ENCODE measurements at regions not wholly inside any gene's neighbourhood (a gene's known extent, or its start where the extent isn't known, plus 50 kb on each side); places are given as distances from the start of the nearest gene placed in this dataset.
A peak's percentile ranks its signal among the peaks of the same experiment; 100 is the strongest.

DNA sequence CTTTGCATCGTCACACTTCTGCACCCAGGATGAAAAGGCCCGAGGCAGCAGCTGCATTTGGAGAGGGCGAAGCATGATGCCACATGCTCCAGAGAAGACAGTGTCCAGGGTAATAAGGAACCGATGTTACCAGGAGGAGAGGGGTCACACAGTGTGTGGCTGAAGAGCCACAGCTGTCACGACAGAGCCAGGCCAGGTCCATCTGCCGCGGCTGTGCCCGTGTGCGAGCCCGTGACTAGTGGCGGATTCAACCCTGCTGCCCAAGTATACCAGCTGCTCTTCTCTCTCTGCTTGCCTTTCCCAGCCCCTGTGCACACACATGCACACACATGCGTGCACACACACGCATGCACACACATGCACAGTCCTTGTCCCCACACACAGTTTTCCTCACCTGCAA lies 1432.5 kb downstream of the BRD1 start:
- no peak for DNase-seq (ENCODE audit: low spot score)

DNA sequence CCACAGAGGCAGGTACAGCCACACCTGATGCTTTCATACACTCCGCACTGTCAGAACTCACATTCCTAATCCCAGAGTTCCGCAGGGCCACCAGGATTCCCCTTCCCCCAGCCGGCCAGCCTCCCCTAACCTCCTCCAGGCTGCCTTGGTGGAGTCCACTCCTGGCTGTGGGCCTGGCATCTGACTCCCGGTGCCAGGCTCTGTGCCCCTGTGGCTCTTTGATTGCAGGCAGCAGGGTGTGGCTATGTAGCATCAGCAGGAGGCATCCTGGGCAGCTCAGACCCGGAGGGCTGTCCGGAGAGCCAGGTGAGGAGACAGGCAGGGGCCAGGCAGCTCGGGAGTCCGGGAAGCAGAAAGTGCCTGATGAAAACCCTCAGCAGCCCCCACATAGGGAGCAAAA lies 1432.9 kb downstream of the BRD1 start:
- DNase-seq (ENCODE audit: low spot score), result no peak

DNA sequence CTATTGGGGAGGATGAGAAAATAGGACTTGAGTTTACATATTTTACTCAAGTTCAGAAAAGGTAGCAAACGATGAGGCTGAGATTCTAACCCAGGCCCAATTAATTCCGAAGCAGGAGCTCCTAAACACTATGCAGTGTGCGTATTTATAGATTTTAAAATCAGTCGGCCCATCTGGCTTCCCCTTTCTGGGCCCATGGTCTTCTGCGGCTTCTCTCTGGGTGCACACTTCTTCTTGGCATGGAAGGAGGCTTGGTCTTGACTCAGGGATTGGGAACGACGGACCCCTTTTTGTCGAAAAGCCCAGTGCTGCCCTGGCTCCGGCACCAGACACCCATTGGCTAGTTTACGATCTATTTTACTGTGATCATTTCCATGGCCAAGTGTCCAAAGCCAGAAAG lies 1433.8 kb downstream of the BRD1 start:
- DNase-seq (ENCODE audit: low spot score), result no peak

DNA sequence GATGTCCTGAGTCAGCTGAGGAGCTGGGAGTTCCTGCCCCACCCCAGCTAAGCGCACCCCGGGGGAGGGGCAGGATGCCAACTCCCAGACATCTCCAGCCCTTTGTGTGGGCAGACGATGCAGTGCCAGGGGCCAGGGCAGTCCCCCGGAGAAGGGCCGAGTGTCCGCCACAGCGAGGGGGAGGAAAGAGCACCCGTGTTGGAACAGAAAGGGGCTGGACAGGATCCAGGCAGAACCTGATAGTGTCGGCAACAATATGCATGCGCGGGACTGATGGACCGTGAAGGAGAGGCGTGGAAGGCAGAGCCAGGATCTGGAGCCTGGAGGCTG lies 1434.7 kb downstream of the BRD1 start:
- no peak for DNase-seq (ENCODE audit: low spot score)

DNA sequence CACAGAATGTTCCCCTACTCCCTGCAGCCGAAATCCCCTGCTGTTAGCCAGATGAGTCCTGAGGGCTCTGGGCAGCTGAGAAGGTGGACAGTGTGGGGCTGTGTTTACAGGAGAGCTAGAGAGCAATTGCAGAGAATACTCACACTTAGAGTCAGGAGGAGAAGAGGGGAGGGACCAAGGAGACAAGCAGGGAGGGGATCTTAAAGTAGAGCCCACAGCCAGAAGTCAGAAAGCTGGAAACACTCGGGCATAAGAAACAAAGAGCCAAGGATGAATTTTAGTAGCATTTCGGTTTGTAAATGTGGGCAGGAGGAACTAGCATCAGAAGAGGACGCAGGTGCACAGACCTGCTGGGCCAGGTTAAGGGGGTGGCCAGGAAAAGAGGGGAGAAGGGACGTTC lies 1435.9 kb downstream of the BRD1 start:
- DNase-seq (ENCODE audit: low spot score), result no peak

DNA sequence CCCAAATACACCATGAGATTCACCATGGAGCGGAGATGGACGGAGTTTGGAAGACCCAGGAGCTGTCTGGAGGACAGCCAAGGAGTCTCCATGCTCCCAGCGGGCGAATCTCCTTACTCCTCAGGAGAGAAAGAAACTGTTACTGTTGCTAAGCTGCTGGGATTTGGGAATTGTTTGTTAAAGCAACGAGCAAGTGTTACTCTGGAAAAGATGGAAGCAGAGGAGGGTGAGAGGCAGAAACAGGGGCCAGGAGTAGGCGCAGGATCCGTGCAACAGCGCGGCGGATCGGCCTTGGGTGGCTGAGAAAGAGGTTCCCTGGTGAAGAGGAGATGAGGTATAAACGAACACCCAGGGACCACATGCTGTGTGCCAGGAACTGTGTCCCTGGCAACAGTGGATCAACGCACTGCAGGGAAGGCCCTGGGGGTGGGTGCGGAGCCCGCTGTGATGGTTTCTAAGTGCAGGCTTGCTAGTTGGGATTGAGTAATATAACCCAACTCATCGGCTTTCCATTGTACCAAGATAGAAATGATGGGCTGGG lies 1436.4 kb downstream of the BRD1 start:
- DNase-seq (ENCODE audit: low spot score), result no peak

DNA sequence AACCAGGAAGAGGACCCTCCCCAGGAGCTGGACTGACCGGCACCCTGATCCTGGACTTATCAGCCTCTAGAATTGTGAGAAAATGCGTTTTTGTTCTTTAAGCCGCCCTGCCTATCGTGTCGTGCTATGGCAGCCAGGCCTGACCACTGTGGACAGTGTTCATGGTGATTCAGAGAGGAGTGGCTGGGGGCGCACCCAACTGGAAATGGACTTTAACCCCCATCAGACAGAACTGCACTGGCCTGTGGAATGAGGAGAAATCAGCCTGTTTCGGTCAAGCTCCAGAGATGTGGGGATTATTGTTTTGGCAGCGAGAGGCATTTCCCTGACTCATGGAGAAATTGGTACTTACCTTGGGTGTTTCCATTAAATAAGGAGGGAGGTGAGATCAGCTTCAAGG lies 1437.8 kb downstream of the BRD1 start:
- no peak for DNase-seq (ENCODE audit: low spot score)

DNA sequence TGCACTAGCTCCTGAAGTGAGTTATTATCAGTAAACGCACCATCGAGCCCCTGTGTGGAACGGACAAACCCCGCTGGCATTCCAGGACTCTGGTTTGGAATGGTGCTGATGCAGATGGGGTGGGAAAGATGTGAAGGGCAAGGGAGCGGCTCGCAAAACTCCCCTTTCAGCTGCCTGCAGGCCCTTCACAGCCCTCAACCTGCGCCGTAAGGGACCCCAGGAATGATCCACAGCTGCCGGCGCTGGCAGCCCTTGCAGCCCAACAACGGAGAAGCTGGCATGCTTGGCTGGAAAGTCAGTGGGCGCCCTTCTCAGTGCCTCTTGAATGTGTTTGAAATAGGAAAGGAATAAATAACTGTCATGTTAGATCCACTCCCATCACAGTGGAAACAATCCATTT lies 1445.5 kb downstream of the BRD1 start:
- DNase-seq (ENCODE audit: low spot score), result no peak

DNA sequence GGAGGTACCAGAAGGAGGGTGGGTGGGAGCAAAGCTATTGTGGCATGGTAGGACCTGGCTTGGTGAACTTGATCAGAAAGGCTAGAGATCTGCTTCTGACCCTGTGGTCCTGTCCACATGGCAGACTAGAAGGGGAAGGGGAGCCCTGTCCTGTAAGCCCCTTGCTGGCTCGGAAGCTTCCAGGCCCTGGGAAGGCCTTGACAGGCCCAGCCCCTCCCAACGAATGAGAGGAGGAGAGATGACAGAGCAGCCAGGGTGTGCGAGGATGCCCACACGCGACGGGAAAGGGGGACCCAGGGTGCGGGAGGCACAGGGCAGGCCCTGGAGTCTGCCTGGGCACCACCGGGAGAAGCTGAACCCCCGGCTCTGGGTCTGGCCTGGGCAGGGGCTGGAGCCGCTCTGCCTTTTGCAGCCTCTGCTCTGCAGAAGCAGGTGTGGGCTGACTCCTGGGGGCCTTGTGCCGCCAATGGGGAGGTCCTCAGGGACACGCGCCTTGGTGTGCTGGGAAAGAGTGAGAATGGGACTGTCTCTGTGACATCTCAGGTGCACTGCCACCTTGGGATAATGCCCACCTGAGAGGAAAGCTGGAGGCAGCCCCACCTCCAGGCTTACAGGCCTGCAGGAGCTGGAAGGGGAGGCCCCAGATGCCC lies 1447.5 kb downstream of the BRD1 start:
- DNase-seq (ENCODE audit: low spot score), result no peak

DNA sequence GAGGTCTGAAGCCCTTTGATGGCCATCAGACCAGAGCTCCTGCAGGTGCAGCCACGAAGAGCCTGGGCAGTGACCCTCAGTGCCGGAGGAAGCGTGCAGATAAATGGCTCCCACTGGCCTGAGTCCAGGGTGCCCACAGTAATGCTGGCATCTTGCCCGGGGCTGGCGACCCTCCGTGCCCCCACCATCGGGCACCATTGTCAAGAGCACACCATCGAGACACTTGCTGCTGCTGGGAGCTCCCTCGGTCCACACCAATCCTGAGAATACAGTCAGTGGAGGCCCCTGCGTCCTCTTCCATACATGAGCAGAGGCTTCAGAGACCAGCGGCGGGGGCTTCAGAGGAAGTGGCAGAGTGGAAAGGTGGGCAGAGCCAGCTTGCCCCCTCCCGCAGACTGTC lies 1448.3 kb downstream of the BRD1 start:
- DNase-seq (ENCODE audit: low spot score), result no peak

DNA sequence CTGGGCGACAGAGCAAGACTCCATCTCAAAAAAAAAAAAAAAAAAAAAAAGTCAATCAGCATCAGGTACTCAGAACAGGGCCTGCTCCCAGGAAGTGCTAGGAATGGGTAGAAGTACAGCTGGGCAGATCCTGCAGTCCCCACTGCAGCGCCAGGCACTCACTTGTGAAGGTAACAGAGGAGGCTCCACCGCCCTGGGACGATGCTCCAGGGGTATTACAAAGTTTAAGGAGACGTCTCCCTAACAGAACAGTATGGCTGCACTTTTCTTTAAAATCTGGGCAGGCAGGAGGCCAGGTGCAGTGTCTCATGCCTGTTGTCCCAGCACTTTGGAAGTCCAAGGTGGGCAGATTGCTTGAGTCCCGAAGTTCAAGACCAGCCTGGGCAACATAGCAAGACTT lies 1449.0 kb downstream of the BRD1 start:
- DNase-seq (ENCODE audit: low spot score), result no peak

DNA sequence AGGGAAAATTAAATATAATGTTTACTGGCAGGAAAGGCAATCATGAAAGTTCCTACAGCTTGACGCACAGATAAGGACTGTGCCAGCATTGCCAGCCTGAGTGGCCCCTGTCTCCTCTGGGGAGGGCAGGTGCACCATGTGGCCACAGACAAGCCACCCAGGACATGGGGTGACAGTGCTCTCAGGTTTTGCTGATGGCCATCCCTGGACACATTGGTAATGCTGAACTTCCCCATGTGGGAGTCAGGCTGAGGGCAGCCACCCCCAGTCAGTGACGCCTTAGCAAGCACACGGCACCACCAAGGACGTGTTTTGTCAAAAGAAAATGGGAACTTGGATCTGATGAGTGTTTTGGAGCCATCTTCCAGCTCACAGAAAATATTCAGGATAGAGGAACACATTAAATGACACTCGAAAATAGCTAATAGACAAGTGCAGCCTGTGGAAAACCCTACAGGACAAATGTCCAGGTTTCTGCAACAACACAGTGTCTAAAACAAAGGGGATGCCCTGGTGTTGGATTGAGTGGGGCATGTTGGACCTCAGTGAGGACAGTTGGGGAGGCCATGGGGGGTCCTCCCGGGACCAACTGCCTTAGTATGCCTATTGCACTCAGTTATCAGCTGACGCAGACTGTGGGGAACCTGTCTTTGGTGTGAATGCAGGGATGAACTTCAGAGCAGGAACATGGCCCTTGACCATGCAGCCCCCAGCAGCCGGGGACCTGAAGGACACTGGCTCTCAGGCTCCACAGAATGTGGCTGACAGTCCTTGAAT lies 1450.5 kb downstream of the BRD1 start:
- DNase-seq (ENCODE audit: low spot score), result no peak

DNA sequence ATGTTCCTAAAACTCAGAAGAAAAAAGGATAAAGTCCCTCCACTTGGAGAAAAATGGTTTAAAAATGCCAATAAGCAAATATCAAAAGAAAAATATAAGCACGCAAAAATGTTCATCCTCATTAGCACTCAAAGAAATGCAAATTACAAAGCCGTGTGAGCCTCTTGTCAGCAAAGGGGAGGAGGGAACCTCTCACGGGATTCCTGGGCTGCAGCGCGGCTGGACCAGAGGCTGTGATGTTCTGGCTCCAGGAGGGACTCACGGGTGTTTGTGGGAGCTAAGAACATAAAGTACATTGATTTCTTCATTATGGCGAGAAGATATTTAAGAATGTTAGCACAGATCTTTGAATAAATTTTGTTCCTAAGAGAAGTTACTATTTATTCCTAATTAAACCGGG lies 1451.2 kb downstream of the BRD1 start:
- no peak for DNase-seq (ENCODE audit: low spot score)

DNA sequence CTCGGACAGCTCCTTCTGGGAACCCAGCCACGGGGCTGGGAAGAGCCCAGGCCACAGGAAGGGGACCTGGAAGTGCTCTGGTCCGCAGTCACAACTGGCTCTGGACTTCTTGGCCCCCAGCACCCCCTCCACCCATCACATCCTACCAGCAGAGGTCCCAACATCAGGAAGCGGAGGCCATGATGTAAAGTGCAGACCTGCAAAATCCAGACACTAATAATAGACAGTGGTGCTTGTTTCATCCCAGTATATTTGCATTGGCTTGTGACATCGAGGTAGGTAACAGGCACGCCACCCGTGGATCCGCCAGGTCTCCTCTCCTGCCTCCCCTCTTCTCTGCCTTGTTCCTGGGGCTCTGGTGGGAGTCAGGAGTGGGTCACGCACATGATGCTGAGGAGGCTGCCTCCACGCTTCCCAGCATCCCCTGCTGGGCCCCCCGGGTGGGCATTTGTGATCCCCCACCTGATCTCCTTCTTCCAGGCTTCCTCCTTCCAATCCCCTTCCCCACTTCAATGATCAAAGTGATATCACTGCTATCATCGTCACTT lies 1454.0 kb downstream of the BRD1 start:
- no peak for DNase-seq (ENCODE audit: low spot score)

DNA sequence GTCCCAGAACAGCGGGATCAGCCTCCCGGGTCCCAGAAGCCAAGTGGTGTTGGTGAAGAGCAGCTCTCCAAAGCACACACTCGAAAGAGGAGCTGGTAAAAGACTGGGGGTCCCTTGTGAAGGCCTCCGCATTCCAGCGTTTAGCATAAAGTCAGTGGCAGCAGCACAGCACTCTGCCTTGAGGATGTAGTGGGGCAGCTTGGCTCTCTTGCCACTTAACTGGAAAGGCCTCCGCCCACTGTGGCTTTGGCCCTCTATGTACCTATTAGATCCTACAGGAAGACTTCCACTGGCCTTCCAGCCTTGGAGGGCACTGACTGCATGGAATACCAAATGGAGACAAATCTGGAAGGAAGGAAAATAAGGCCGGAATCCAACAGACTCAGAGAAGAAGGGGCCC lies 1455.3 kb downstream of the BRD1 start:
- no peak for DNase-seq (ENCODE audit: low spot score)

DNA sequence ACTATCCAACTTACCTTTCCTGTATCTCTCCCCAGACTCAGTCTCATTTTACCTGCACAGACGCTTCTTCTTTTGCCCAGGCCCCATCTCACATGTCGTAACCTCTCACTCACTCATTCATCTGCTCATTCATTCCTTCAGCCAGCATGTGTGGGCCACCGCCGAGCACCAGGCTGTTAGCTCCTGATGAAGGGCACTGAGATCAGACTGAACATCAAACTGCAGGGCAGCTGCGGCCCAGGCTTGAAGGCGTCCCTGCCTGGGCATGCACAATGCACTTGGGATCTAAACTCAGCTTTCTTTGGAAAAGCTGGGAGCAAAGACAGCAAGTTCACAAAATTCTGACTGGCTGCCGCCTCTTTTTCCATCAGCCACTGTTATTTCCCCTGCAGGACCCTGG lies 1456.3 kb downstream of the BRD1 start:
- no peak for DNase-seq (ENCODE audit: low spot score)

DNA sequence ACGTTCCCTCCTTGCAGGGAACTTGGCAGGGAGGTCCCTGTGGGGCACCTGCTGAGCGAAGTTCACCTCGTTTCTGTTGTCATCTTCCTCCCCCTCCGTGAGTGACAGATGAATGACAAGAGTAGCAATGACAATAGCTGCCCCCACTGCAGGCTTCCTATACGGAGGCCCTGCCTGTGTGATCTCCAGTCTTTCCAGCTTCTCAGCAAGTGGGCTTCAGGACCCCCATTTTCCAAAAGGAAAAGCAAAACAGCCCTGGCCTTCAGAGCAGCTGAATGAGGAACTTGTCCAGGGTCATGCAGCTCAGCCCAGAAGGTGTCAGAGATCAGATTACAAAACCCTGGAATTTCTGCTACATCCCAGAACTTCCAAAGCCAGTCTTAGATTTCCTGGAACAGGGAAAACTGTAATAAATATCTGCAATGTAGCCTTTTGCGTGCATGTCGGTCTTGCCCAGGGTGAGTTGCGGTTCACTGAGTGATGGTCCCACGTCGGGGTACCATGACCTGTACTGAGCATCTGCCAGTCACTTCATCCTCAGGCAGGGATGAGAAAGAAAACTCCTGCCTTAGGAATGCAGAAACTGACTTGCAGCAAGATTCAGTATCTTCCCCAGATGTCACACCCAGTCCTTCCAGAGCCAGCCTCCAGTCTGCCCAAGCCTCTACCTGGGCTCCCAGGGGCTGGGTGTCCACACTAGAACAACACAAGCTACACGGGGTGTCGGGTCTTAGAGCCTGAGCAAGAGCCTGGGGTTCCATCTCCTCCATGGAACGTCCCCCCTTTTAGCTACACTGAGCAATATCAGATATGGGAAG lies 1457.0 kb downstream of the BRD1 start:
- DNase-seq (ENCODE audit: low spot score), result no peak

DNA sequence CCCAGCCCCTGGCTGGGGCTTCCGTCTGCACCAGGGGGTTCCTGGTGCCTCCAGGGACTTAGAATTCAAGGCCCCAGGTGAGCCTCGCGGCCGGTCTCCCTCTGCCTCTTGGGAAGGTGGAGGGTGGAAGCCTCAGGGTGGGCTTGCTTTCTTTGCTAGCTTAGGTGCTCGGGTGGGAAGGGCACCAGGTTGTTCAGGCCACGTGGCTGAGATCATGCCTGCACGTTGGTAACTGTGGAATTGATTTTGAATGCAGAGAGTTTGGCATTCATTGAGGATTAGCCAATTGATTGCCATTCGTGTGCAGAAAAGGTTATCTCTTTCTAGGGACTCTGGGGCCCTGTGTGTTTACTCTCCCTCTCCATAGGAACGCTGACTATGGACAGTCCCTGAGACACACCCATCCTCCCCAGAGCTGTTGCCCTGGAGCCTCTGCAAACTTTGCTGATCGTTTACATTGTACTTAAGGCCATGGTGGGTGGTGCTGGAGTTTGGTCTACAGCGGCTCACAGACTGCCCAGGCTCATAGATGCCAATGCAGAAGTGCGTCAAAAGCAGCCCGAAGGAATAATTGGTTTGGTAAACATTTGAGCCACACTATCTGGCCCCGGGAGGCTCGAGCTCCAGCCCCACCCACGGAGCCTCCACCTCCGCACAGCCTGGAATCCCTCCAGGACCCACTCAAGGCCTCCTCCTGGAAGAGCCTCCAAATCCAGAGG lies 1457.7 kb downstream of the BRD1 start:
- DNase-seq (ENCODE audit: low spot score), result peak; percentile 68

DNA sequence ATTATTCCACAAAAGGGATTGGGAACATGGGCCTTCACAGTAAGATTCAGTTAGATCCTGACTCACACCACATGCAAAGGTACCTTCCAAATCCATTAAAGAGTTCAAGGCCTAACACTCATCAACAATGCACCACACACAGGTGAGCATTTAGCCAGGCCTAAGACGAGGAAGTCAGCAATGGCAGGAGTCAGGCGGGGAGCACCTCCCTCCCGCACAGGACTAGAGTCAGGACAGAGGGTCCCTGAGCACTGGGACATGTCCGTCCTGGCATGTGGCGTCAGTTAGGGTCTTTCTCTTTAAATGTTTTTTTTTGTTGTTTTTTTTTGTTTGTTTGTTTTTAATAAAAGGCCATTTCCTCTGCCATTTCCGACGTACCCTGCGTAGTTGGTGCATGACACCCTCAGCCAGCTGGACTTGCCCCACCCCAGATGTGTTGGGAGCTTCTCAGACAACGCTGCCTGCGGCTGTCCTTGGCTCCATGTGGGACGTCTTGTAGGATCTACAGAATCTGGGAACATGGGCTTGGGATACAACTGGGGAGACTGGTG lies 1458.6 kb downstream of the BRD1 start:
- DNase-seq (ENCODE audit: low spot score), result no peak

DNA sequence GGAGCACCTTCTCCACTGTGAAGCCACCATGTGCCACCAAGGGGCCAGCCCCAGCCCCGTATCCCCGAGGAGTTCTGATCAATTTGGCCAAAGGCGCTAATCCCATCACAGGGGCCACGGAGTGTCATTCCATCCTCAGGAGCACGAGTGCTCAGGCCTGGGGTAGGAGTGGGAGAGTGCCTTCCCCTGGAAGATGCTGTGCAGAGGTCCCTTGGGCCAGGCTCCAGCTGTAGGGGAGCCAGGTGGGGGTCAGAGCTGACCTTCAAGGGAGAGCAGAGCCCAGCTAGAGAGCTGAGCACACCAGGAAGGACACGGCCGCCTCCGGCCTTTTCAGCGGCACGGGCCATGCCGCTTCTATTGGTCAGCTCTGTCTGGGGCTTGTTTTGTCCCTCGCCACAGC lies 1459.9 kb downstream of the BRD1 start:
- DNase-seq (ENCODE audit: low spot score), result no peak

DNA sequence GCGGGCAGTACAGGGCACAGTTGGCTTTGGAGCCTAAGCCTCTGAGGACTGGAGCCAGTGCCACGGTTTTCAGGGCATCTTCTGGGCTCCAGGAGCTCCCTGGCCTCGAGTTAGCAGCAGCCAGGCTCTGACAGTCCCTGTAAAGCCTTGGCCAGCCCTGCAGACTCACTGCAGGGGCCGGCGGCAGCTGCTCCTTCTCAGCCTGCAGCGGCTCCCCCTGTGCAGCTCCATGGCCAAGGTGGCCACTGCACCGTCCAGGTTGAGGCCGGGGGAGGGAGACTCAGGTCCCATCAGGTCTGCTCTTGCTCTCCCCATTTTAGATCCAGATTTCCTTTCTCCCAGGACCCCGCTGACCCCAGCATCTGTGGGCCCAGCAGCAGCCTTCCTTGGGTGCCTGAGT lies 1461.1 kb downstream of the BRD1 start:
- DNase-seq (ENCODE audit: low spot score), result no peak

DNA sequence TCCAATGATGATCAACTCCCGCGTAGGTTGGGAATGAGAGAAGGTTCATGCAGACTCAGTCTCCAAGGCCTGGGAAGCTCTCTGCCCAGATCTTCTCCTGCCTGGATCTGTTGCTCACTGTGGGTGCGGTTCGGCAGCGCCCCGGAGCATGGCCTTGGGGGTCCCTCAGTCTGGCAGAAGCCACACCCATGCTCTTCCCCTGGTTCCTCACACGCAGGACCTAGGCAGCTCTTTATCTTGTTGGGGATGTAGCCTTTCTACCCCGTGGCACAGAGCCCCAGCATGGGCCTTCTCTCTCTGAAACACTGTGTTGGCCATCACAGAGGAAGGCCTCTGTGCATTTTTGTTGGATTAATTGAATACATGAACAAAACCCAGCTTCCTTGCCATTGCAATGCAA lies 1461.6 kb downstream of the BRD1 start:
- DNase-seq (ENCODE audit: low spot score), result no peak

Data from SW480 (cell line).